CD8-positive, alpha-beta memory T cell (primary cell): ENCODE measurements at regions not wholly inside any gene's neighbourhood (a gene's known extent, or its start where the extent isn't known, plus 50 kb on each side); places are given as distances from the start of the nearest gene placed in this dataset.

ENCODE experiments used
- CTCF ChIA-PET: fragments of 350-600 bp; sonication (Branson Sonifier 250); formaldehyde crosslinking; loops from one replicate; lab custom pipeline; 2021; ENCODE audit warnings: antibody characterized with exemption; lab: Charles Lee
- POLR2A ChIA-PET: fragments of 350-600 bp; sonication (Branson Sonifier 250); formaldehyde crosslinking; loops from one replicate; lab custom pipeline; 2021; ENCODE audit warnings: antibody characterized with exemption; lab: Charles Lee
- DNase-seq, 5 donors: peaks; one replicate each; pipeline versions ENCODE4 v3.0.0 to v3.0.0-alpha.2; 2020 to 2022; ENCODE audit warnings: mixed read lengths in 1 of 5
- H3K27ac ChIP-seq: one replicate; pipeline ENCODE4 v1.7.0; 2013; ENCODE audit warnings: low read depth, mild to moderate bottlenecking, low read length, moderate library complexity
- H3K27me3 ChIP-seq: 2 replicates; pipeline ENCODE4 v1.7.0; 2013; ENCODE audit warnings: low read length, mild to moderate bottlenecking; ENCODE audit not compliant: insufficient read depth, poor library complexity, severe bottlenecking
- H3K36me3 ChIP-seq: 2 replicates; pipeline ENCODE4 v1.7.0; 2013; ENCODE audit warnings: mild to moderate bottlenecking, low read length, moderate library complexity; ENCODE audit not compliant: insufficient read depth
- H3K4me1 ChIP-seq: 2 replicates; pipeline ENCODE4 v1.7.0; 2013; ENCODE audit warnings: mild to moderate bottlenecking, low read length, moderate library complexity; ENCODE audit not compliant: insufficient read depth
- H3K4me3 ChIP-seq: 2 replicates; pipeline ENCODE4 v1.7.0; 2013; ENCODE audit warnings: mild to moderate bottlenecking, low read length
- H3K9me3 ChIP-seq: 2 replicates; pipeline ENCODE4 v1.7.0; 2013; ENCODE audit warnings: mild to moderate bottlenecking, low read length
- H3K27ac Mint-ChIP-seq, 8 donors: one replicate each; pipeline ENCODE4 v1.8.0; 2020 to 2021; ENCODE audit warnings: mixed read lengths in 8 of 8, mild to moderate bottlenecking in 6 of 8, inconsistent platforms in 3 of 8, moderate library complexity in 3 of 8
- H3K27me3 Mint-ChIP-seq, 2 donors: one replicate each; pipeline ENCODE4 v1.8.0; 2020 to 2021; ENCODE audit warnings: mixed read lengths in 2 of 2, mild to moderate bottlenecking in 1 of 2, moderate library complexity in 1 of 2
- H3K36me3 Mint-ChIP-seq, 3 donors: one replicate each; pipeline ENCODE4 v1.8.0; 2020 to 2021; ENCODE audit warnings: mixed read lengths in 3 of 3, inconsistent platforms in 1 of 3, mild to moderate bottlenecking in 1 of 3
- H3K4me1 Mint-ChIP-seq, 3 donors: one replicate each; pipeline ENCODE4 v1.8.0; 2020 to 2021; ENCODE audit warnings: mixed read lengths in 3 of 3, inconsistent platforms in 1 of 3, mild to moderate bottlenecking in 1 of 3
- H3K4me3 Mint-ChIP-seq, 7 donors: one replicate each; pipeline ENCODE4 v1.8.0; 2020 to 2021; ENCODE audit warnings: mixed read lengths in 7 of 7, mild to moderate bottlenecking in 6 of 7, moderate library complexity in 4 of 7, inconsistent platforms in 2 of 7
- H3K9me3 Mint-ChIP-seq, 5 donors: one replicate each; pipeline ENCODE4 v1.8.0; 2020 to 2022; ENCODE audit warnings: mixed read lengths in 5 of 5, mild to moderate bottlenecking in 3 of 5, moderate library complexity in 2 of 5, inconsistent platforms in 1 of 5

- no peaks in the 10 kb centered on the region for H3K36me3 ChIP-seq
- Mint-ChIP-seq H3K36me3 (no peaks in the 10 kb centered on the region), H3K9me3 (no peaks in the 10 kb centered on the region), H3K4me1 (no peaks in the 10 kb centered on the region), H3K27ac (no peak overlapping the region), H3K27me3 (peaks cover 2 to 3% of the 10 kb centered on the region in 2 donors), H3K4me3 (no peak overlapping the region)
- ChIA-PET POLR2A (no interaction called here), CTCF (no interaction called here)
- no peak overlapping the region for H3K4me3 ChIP-seq
- DNase-seq, result no peak
- H3K9me3 ChIP-seq, result no peaks in the 10 kb centered on the region
- H3K4me1 ChIP-seq, result no peaks in the 10 kb centered on the region
- no peaks in the 10 kb centered on the region for H3K27me3 ChIP-seq
- H3K27ac ChIP-seq, result no peak overlapping the region
Measured at GRCh38 chr17:54839447-54839846, 61.2 kb upstream of the TOM1L1 start.

GRCh38 chr17:54840885-54841591 lies 59.6 kb upstream of the TOM1L1 start:
- Mint-ChIP-seq H3K9me3 (no peaks in the 10 kb centered on the region), H3K27ac (no peak overlapping the region), H3K27me3 (peaks cover 0 to 3% of the 10 kb centered on the region in 2 donors), H3K36me3 (no peaks in the 10 kb centered on the region), H3K4me3 (no peak overlapping the region), H3K4me1 (no peaks in the 10 kb centered on the region)
- Histone ChIP-seq H3K4me1 (no peaks in the 10 kb centered on the region), H3K36me3 (no peaks in the 10 kb centered on the region), H3K27ac (no peak overlapping the region), H3K27me3 (no peaks in the 10 kb centered on the region), H3K4me3 (no peak overlapping the region), H3K9me3 (no peaks in the 10 kb centered on the region)
- ChIA-PET CTCF (no interaction called here), POLR2A (no interaction called here)
- DNase-seq, result no peak

DNA sequence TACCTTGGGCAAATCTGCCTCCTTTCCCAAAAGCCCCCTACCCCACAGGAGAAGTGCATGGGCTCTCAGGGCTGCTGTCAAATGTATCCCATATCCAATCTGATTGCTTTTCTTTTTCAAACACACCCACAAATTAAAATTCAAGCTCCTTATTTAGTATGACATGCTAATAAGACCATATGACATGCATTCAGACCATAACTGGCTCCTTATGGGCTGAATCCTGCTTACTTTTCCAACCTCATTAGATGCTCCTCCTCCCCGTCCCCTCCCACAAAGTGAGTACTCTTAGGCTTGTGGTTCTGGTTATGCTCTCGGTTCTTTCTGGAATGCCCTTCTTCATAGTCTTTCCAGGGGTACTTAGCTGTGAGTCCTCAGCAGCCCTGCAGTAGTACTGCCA lies 59.0 kb upstream of the TOM1L1 start:
- DNase-seq, result no peak
- Mint-ChIP-seq H3K9me3 (no peaks in the 10 kb centered on the region), H3K36me3 (no peaks in the 10 kb centered on the region), H3K4me3 (no peak overlapping the region), H3K27me3 (peaks cover 0 to 3% of the 10 kb centered on the region in 2 donors), H3K4me1 (no peaks in the 10 kb centered on the region), H3K27ac (no peak overlapping the region)
- no peaks in the 10 kb centered on the region for H3K36me3 ChIP-seq
- no peaks in the 10 kb centered on the region for H3K9me3 ChIP-seq
- H3K4me1 ChIP-seq, result no peaks in the 10 kb centered on the region
- no peak overlapping the region for H3K27ac ChIP-seq
- POLR2A ChIA-PET, result no interaction called here
- H3K27me3 ChIP-seq, result no peaks in the 10 kb centered on the region
- no peak overlapping the region for H3K4me3 ChIP-seq
- CTCF ChIA-PET, result no interaction called here

- no peaks in the 10 kb centered on the region for H3K4me1 Mint-ChIP-seq
- POLR2A ChIA-PET, result no interaction called here
- H3K36me3 Mint-ChIP-seq, result no peaks in the 10 kb centered on the region
Measured at GRCh38 chr17:54844233-54844632, 56.4 kb upstream of the TOM1L1 start.

DNA sequence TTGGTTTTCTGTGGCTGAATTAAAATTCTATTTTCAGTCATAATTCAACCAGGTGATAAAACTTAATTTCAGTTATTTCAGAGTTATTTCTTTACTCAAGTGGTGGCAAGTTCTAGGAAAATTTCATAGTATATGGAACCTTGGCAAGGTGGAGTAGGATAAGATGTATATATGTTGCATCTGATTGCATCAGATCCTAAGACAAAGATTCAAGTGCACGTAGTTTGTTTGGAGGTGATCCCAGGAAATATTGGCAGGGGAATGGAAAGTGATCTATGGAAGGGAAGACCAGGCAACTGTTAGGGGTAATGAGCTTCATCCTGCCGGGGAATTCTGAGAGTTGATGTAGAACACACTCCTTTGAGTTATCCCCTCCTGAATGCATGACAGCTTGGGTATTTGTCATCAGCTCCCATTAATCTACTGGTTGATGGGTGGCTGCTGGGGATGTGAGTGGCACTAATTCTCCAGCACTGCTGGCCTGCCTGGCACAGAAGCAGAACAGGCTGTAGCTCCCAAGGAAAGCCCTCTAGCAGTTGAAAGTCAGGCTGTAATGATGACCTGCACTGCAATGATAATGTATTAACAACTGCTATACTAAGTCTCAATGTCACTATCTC lies 52.2 kb upstream of the TOM1L1 start:
- ChIA-PET CTCF (no interaction called here), POLR2A (no interaction called here)
- H3K9me3 Mint-ChIP-seq, result no peaks in the 10 kb centered on the region
- no peaks in the 10 kb centered on the region for H3K36me3 Mint-ChIP-seq
- H3K4me3 ChIP-seq, result no peak overlapping the region
- H3K4me1 Mint-ChIP-seq, result no peaks in the 10 kb centered on the region
- H3K27me3 ChIP-seq, result no peaks in the 10 kb centered on the region
- H3K9me3 ChIP-seq, result no peaks in the 10 kb centered on the region
- no peak overlapping the region for H3K4me3 Mint-ChIP-seq
- peaks cover 3 to 5% of the 10 kb centered on the region in 2 donors for H3K27me3 Mint-ChIP-seq
- H3K4me1 ChIP-seq, result no peaks in the 10 kb centered on the region
- no peak for DNase-seq
- no peaks in the 10 kb centered on the region for H3K36me3 ChIP-seq
- H3K27ac ChIP-seq, result no peak overlapping the region
- H3K27ac Mint-ChIP-seq, result no peak overlapping the region

More at GRCh38 chr17:54844233-54844632, 56.4 kb upstream of the TOM1L1 start:
- H3K9me3 ChIP-seq, result no peaks in the 10 kb centered on the region
- no peak overlapping the region for H3K27ac ChIP-seq
- no peaks in the 10 kb centered on the region for H3K36me3 ChIP-seq
- Mint-ChIP-seq H3K27me3 (peaks cover 0 to under 1% of the 10 kb centered on the region in 2 donors), H3K9me3 (no peaks in the 10 kb centered on the region), H3K4me3 (no peak overlapping the region), H3K27ac (no peak overlapping the region)
- no peak for DNase-seq
- H3K27me3 ChIP-seq, result no peaks in the 10 kb centered on the region
- no peak overlapping the region for H3K4me3 ChIP-seq
- H3K4me1 ChIP-seq, result no peaks in the 10 kb centered on the region
- CTCF ChIA-PET, result no interaction called here

DNA sequence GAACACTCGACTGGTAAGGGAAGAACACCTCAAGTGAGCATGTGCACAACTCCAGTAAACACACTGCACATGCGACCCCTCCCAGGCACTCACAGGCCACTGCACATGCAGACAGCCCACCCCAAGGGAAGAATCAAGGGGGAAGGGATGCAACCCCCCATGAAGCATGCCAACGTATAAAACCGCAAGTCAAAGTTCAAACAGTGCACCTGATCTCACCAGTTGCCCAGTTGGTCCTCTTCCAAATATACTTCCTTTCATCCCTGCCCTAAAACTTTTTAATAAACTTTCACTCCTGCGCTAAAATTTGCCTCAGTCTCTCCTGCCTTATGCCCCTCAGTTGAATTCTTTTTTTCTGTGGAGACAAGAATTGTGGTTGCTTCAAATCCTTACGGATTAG lies 51.0 kb upstream of the TOM1L1 start:
- no peaks in the 10 kb centered on the region for H3K36me3 ChIP-seq
- POLR2A ChIA-PET, result no interaction called here
- no peaks in the 10 kb centered on the region for H3K4me1 ChIP-seq
- no peaks in the 10 kb centered on the region for H3K9me3 Mint-ChIP-seq
- no peak overlapping the region for H3K4me3 ChIP-seq
- H3K27ac Mint-ChIP-seq, result no peak overlapping the region
- H3K4me1 Mint-ChIP-seq, result no peaks in the 10 kb centered on the region
- no peaks in the 10 kb centered on the region for H3K27me3 ChIP-seq
- H3K4me3 Mint-ChIP-seq, result no peak overlapping the region
- DNase-seq, result no peak
- no peaks in the 10 kb centered on the region for H3K9me3 ChIP-seq
- no peak overlapping the region for H3K27ac ChIP-seq
- CTCF ChIA-PET, result no interaction called here
- no peaks in the 10 kb centered on the region for H3K36me3 Mint-ChIP-seq
- peaks cover 3 to 8% of the 10 kb centered on the region in 2 donors for H3K27me3 Mint-ChIP-seq
